ENCODE measurements at regions not wholly inside any gene's neighbourhood (a gene's known extent, or its start where the extent isn't known, plus 50 kb on each side); places are given as distances from the start of the nearest gene placed in this dataset.

DNA sequence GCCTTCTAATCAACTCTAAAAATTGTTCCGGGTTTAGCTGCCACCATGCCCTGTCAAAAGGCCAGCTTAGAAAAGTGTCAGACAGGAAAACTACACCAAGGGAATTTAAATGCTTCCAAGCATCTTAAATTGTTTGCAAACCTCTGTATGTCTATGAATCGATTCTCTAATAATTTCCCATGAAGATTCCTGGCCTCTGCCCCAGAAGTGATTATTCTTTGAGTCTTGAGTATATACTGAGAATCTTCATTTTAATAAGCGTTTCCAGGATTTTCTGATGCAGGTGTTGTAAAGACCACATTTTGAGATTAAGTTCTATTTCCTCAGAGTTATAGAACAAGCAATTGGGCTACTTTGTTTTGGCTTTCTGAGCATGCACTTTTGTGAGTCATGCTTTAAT, 471.8 kb upstream of the JAG1 start:
- TF ChIP-seq, protein P1, sequence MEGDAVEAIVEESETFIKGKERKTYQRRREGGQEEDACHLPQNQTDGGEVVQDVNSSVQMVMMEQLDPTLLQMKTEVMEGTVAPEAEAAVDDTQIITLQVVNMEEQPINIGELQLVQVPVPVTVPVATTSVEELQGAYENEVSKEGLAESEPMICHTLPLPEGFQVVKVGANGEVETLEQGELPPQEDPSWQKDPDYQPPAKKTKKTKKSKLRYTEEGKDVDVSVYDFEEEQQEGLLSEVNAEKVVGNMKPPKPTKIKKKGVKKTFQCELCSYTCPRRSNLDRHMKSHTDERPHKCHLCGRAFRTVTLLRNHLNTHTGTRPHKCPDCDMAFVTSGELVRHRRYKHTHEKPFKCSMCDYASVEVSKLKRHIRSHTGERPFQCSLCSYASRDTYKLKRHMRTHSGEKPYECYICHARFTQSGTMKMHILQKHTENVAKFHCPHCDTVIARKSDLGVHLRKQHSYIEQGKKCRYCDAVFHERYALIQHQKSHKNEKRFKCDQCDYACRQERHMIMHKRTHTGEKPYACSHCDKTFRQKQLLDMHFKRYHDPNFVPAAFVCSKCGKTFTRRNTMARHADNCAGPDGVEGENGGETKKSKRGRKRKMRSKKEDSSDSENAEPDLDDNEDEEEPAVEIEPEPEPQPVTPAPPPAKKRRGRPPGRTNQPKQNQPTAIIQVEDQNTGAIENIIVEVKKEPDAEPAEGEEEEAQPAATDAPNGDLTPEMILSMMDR (IDR thresholded peaks at IDR 0.05): no peak
- TF ChIP-seq POLR2AphosphoS5 (IDR thresholded peaks at IDR 0.05) (no peak), POLR2A (IDR thresholded peaks at IDR 0.05) (no peak), EP300 (IDR thresholded peaks at IDR 0.05) (no peak)
- Histone ChIP-seq H3K4me1 (no peaks in the 10 kb centered on the region), H3K27ac (no peak overlapping the region), H3K9me3 (no peaks in the 10 kb centered on the region), H3K27me3 (no peaks in the 10 kb centered on the region), H3K4me3 (no peak overlapping the region), H3K36me3 (no peaks in the 10 kb centered on the region)
- WGBS, 2 donors (ENCODE audit: low coverage in 1 of 2): 75% methylated on average over 3 of the region's 3 CpGs
- ATAC-seq: no peak

DNA sequence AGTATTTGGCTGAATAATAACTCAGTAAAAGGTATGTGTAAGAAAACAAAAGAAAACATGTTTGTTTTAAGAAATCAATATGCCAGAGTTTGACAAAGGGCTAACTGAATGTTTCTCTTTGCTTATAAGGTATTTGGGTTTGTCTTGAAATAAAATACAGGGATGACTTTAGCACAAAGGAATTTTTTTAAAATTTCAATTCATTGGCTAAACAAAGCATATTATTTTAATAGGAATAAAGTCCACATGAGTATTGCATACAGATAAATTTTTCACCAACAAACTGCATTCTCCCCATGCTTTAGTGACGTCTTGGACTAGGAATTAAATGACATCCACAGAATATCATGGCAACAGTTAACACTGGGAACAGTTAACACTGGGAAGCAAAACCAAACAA, 480.0 kb upstream of the JAG1 start:
- H3K27ac ChIP-seq: no peak overlapping the region
- TF ChIP-seq POLR2A (IDR thresholded peaks at IDR 0.05): no peak
- TF ChIP-seq POLR2AphosphoS5 (IDR thresholded peaks at IDR 0.05): no peak
- TF ChIP-seq, protein P1 (IDR thresholded peaks at IDR 0.05): no peak
- no peak for TF ChIP-seq EP300 (IDR thresholded peaks at IDR 0.05)
- no peaks in the 10 kb centered on the region for H3K4me1 ChIP-seq
- 54 to 61% methylated on average over 1 of the region's 1 CpG for WGBS, 2 donors (ENCODE audit: low coverage in 1 of 2)
- ATAC-seq: no peak
- H3K4me3 ChIP-seq: no peak overlapping the region
- H3K9me3 ChIP-seq: no peaks in the 10 kb centered on the region
- no peaks in the 10 kb centered on the region for H3K36me3 ChIP-seq
- H3K27me3 ChIP-seq: no peaks in the 10 kb centered on the region

DNA sequence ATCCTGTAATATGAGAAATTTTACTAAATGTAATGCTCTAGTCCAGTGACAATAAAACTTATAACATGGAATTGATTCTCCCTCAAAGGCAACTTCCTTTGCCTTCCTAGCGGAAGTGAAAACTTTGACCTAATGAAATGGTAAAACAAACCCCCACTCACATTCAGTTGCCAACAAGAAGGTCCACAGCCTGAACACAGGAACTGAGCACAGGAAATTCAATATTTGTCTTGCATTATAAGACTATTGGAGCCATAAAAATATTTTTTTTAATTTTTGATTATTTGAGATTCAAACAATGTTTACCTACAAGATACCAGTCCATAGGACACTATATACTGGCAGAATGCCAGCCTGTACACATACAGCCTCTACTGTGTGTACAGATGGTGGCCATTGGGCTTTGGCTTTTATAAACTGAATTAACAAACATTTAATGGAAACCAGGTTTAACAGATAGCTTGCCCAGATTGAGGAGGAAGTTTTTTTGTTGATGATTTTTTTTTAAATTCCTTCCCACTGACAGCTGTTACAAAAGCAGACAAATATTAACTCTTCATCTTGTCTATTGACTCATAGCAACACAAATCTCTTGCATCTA, 481.5 kb upstream of the JAG1 start:
- H3K4me3 ChIP-seq: no peak overlapping the region
- H3K36me3 ChIP-seq: no peaks in the 10 kb centered on the region
- no peak overlapping the region for H3K27ac ChIP-seq
- ATAC-seq: no peak
- H3K27me3 ChIP-seq: no peaks in the 10 kb centered on the region
- WGBS, 2 donors (ENCODE audit: low coverage in 1 of 2): 0 to 64% methylated on average over 1 of the region's 1 CpG
- no peak for TF ChIP-seq POLR2AphosphoS5 (IDR thresholded peaks at IDR 0.05)
- TF ChIP-seq, protein P1 (IDR thresholded peaks at IDR 0.05): no peak
- no peak for TF ChIP-seq EP300 (IDR thresholded peaks at IDR 0.05)
- no peak for TF ChIP-seq POLR2A (IDR thresholded peaks at IDR 0.05)
- no peaks in the 10 kb centered on the region for H3K9me3 ChIP-seq
- peaks cover 0 to 12% (median 0%) of the 10 kb centered on the region in 3 donors for H3K4me1 ChIP-seq

DNA sequence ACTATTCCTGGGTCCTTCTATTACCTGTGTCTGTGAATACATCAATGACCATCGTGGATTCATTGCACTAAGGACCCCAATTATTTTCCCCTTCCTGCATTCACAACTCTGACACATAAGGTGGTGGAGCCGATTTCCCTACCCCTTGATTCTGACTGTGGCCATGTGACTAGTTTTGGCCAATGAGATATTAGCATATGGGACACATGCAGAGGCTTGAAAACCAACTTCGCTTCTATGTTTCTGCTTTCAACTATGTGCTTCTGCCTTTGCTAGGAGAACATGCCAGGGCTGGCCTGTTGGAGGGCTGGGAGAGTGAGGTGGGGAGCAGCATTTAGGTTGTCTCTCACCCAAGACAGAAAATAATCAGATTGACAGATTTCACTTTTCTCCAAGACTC, 483.1 kb upstream of the JAG1 start:
- Histone ChIP-seq H3K36me3 (no peaks in the 10 kb centered on the region), H3K9me3 (no peaks in the 10 kb centered on the region), H3K4me3 (no peak overlapping the region), H3K27ac (no peak overlapping the region), H3K27me3 (no peaks in the 10 kb centered on the region), H3K4me1 (peaks cover 0 to 15% (median 0%) of the 10 kb centered on the region in 3 donors)
- TF ChIP-seq POLR2AphosphoS5 (IDR thresholded peaks at IDR 0.05) (no peak), EP300 (IDR thresholded peaks at IDR 0.05) (no peak), POLR2A (IDR thresholded peaks at IDR 0.05) (no peak)
- TF ChIP-seq, protein P1 (IDR thresholded peaks at IDR 0.05): no peak
- WGBS, 2 donors (ENCODE audit: low coverage in 1 of 2): 89 to 94% methylated on average over 2 to 3 of the region's 3 CpGs
- no peak for ATAC-seq

DNA sequence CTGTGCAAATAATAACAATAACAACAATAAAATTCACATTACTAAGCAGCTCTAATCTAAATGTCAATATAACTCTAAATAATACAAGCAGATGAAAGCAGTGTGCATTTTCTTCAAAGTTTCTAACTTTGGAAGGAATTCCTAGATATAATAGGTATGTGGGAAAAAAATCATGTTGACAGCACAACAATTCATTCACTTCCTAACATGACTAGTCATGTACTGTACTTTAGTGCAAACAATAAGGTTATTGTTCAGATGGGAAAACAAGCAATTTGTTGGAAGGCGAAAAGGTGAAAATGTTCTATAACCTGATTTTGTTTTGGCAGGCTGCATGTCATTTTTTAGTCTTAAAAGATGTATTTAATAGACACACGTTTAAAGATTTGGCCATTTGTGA, 484.3 kb upstream of the JAG1 start:
- Histone ChIP-seq H3K27ac (no peak overlapping the region), H3K27me3 (no peaks in the 10 kb centered on the region), H3K4me3 (no peak overlapping the region), H3K9me3 (no peaks in the 10 kb centered on the region), H3K36me3 (no peaks in the 10 kb centered on the region), H3K4me1 (peaks cover 0 to 15% (median 0%) of the 10 kb centered on the region in 3 donors)
- ATAC-seq: no peak
- WGBS, 2 donors (ENCODE audit: low coverage in 1 of 2): 63 to 78% methylated on average over 2 of the region's 2 CpGs
- TF ChIP-seq EP300 (IDR thresholded peaks at IDR 0.05) (no peak), POLR2AphosphoS5 (IDR thresholded peaks at IDR 0.05) (no peak), POLR2A (IDR thresholded peaks at IDR 0.05) (no peak)
- TF ChIP-seq, protein P1 (IDR thresholded peaks at IDR 0.05): no peak
